Fibroblast of the aortic adventitia (primary cell): ENCODE measurements at regions not wholly inside any gene's neighbourhood (a gene's known extent, or its start where the extent isn't known, plus 50 kb on each side); places are given as distances from the start of the nearest gene placed in this dataset.
"Not testable (repeated sequence)": the region's sequence is repeated elsewhere in the genome, so short reads cannot be mapped to it uniquely, and the experiment has no call there.

ENCODE experiments used
- DNase-seq: peaks from one replicate; pipeline ENCODE4 v3.0.0-alpha.2; 2010; ENCODE audit warnings: low read depth
- H3K4me3 ChIP-seq: 2 replicates; pipeline ENCODE4 v1.5.1; 2011; ENCODE audit warnings: low read depth, mild to moderate bottlenecking, control low read depth, low read length, moderate library complexity
- TF ChIP-seq, protein P1 (sequence below): IDR thresholded peaks from 2 replicates; pipeline ENCODE4 v1.5.1; 2011; ENCODE audit warnings: mild to moderate bottlenecking, low read length, control low read depth, inconsistent platforms; ENCODE audit not compliant: insufficient read depth

DNA sequence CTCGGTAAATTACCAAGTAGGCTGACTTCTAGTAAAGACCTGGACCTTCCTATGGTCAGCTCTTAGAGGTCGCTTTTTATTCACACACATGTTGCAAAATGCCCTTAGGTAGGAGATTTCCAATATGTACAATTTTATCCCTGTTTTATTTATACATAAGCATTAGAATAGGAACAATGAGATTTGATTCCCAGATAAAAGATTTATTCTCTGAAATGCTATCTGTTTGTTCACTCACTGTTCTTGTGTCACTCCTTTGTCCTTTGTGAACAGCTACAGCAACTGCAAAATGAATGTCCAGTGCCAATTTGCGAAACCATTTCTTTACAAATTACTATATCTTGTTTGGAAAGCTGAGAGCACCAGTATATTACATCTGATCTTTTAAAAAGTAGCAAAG is 991.5 kb upstream of the TYRP1 start:
- H3K4me3 ChIP-seq, result no peak overlapping the region
- TF ChIP-seq, protein P1, sequence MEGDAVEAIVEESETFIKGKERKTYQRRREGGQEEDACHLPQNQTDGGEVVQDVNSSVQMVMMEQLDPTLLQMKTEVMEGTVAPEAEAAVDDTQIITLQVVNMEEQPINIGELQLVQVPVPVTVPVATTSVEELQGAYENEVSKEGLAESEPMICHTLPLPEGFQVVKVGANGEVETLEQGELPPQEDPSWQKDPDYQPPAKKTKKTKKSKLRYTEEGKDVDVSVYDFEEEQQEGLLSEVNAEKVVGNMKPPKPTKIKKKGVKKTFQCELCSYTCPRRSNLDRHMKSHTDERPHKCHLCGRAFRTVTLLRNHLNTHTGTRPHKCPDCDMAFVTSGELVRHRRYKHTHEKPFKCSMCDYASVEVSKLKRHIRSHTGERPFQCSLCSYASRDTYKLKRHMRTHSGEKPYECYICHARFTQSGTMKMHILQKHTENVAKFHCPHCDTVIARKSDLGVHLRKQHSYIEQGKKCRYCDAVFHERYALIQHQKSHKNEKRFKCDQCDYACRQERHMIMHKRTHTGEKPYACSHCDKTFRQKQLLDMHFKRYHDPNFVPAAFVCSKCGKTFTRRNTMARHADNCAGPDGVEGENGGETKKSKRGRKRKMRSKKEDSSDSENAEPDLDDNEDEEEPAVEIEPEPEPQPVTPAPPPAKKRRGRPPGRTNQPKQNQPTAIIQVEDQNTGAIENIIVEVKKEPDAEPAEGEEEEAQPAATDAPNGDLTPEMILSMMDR, result no peak
- no peak for DNase-seq

DNA sequence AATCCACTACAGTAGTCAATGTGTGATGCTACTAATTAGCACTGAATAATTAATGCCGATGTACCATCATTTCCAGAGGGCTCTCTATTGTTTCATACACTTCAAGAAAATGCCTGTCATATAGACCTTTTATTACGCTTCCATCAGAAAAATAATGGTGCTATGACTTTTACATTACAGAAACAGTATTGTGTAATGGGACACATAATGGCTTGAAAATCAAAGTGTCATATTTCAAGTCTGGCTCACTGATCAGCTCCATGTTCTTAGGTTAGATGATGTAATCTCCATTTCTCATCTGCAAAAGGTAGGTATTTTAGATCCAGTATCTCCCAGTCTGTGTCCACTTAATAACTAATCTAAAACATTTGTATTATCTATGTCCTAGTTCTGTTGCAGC is 990.6 kb upstream of the TYRP1 start:
- TF ChIP-seq, protein P1, result no peak
- no peak overlapping the region for H3K4me3 ChIP-seq
- DNase-seq, result no peak

DNA sequence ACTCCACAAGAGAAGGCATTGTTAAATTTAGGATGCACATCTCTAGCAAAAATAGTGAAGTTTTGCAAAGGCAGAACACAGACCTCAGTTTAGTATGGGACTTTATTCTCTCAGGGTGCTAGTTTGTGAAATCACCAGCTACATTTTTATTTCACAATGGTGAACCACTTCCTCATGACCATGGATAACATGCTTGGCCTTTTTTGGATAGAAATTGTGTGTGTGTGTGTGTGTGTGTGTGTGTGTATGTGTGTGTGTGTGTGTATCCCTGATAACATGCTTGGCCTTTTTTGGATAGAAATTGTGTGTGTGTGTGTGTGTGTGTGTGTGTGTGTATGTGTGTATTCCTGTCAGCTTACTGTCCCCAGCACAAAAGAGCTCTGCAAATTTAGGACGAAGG is 989.0 kb upstream of the TYRP1 start:
- not testable (repeated sequence) for DNase-seq, H3K4me3 ChIP-seq

DNA sequence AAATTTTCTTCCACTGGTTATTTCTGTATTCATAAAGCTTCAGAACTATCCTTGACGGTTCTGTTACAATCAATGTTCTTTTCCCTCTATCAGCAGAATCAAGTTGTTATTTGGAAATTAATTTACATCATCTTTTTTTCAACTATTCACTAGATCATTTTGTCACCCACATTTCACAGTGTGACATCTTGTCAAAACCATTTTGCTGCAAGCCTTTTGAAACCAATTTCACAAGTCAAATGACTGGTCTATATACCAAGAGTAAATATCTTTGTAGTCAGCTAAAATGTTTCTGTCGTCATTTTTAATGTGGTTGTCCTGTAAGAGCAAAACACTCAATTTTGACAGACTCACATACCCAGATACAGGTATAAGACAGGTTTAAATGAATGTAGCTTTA is 984.3 kb upstream of the TYRP1 start:
- DNase-seq, result no peak
- TF ChIP-seq, protein P1, result no peak
- H3K4me3 ChIP-seq, result no peak overlapping the region

DNA sequence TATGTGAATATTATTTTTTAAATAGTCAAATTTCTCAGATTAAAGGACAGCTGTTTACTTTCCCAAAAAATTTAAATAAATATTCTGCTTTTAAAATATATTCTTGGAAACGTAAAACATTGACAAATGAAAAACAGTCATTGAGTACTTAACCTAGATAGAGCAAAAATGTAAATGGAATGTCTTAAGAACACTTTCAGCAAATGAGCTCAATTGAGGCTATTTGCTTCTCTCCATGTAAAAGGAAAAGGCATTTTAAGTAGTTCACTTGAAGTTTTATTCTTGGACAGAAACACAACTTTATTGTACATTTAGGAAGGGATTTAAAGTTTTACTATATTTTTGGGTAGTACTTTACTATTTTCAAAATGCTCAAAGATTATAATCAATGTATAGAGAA is 983.6 kb upstream of the TYRP1 start:
- DNase-seq, result no peak
- TF ChIP-seq, protein P1, result no peak
- no peak overlapping the region for H3K4me3 ChIP-seq

DNA sequence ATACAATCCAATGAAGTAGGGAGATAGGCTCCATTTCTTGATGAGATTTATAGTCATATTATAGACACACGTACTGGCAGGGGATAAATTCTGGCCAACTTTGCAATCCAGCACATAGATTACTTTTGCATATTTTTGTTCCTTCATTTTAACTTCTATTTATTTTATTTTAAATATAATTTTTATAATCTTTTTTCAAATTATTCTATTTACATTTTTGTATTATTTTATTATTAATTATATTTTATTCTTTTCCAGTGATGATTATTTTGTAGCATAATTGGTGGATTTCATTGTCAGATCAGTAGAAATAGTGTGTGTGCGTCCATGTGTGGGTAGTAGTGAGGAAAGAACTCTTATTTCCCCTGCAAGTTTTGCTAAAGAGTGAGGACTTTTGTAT is 980.1 kb upstream of the TYRP1 start:
- DNase-seq, result no peak

DNA sequence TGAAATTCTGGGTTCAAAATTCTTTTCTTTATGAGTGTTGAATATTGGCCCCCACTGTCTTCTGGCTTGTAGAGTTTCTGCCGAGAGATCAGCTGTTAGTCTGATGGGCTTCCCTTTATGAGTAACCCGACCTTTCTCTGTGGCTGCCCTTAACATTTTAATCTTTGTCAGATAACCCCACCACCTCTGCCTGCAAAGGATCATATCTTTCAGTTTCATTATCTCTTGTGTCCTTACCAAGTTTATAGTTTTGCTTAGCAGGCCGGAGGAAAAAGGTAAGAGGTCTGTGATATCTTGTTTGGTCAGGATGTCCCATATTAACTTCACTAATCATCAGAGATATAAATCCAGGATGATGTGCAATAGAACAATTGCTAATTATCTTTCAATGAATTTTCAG is 970.2 kb upstream of the TYRP1 start:
- TF ChIP-seq, protein P1, result no peak
- DNase-seq, result no peak
- H3K4me3 ChIP-seq, result no peak overlapping the region

More for the DNA sequence above, 980.1 kb upstream of the TYRP1 start:
- TF ChIP-seq, protein P1, result no peak
- no peak overlapping the region for H3K4me3 ChIP-seq
